Mammary epithelial cell (primary cell): ENCODE measurements at regions not wholly inside any gene's neighbourhood (a gene's known extent, or its start where the extent isn't known, plus 50 kb on each side); places are given as distances from the start of the nearest gene placed in this dataset.

ENCODE experiments used
- CTCF ChIP-seq, 2 donors: IDR thresholded peaks in 1 of 2; conservative IDR thresholded peaks in 1 of 2; 2 replicates each; pipeline ENCODE4 v1.5.1; 2011 to 2012; ENCODE audit warnings: inconsistent platforms in 2 of 2, low read length in 2 of 2, mild to moderate bottlenecking in 2 of 2, control low read depth in 1 of 2, low read depth in 1 of 2; ENCODE audit not compliant: insufficient read depth in 1 of 2; ENCODE audit errors: extremely low read depth in 1 of 2
- EZH2 ChIP-seq: IDR thresholded peaks from 2 replicates; pipeline ENCODE4 v1.6.1; 2012; ENCODE audit warnings: low read length, inconsistent platforms, borderline replicate concordance

- TF ChIP-seq CTCF (conservative IDR thresholded peaks at IDR 0.05 in 1 of 2, IDR thresholded peaks at IDR 0.05 in 1 of 2; ENCODE audit: extremely low read depth in 1 of 2, insufficient read depth in 1 of 2, low read depth in 1 of 2, low read length in 2 of 2) (no peak), EZH2 (no peak)
Measured at GRCh38 chr4:7128644-7129043, 60.8 kb upstream of the GRPEL1 start.
